GM12878 (cell line): ENCODE measurements at regions not wholly inside any gene's neighbourhood (a gene's known extent, or its start where the extent isn't known, plus 50 kb on each side); places are given as distances from the start of the nearest gene placed in this dataset.

Experiments
- CBFB ChIP-seq: IDR thresholded peaks from 2 replicates; pipeline ENCODE4 v1.6.1; 2016; ENCODE audit warnings: antibody characterized with exemption, low read depth
- PRDM15 ChIP-seq: fragments of 450-650 bp; formaldehyde crosslinking; IDR thresholded peaks from 2 replicates; pipeline ENCODE4 v1.4.0; 2020; ENCODE audit warnings: mild to moderate bottlenecking, moderate library complexity
- SRF ChIP-seq, 2 experiments: IDR thresholded peaks; 2 replicates each; pipeline ENCODE4 v1.6.1; 2011; ENCODE audit warnings: low read depth in 2 of 2, low read length in 2 of 2, mild to moderate bottlenecking in 1 of 2, moderate library complexity in 1 of 2
- SUZ12 ChIP-seq: fragments of 200-600 bp; sonication (generic); IDR thresholded peaks from one replicate; pipeline ENCODE4 v1.6.1; 2018; ENCODE audit warnings: antibody characterized with exemption, mild to moderate bottlenecking; ENCODE audit not compliant: unreplicated experiment
- ZNF687 ChIP-seq: fragments of 450-650 bp; IDR thresholded peaks from 2 replicates; pipeline ENCODE4 v1.6.1; 2017; ENCODE audit warnings: mild to moderate bottlenecking, moderate library complexity
- TF ChIP-seq, protein P1 (sequence below): IDR thresholded peaks from 2 replicates; pipeline ENCODE4 v1.6.1; 2012; ENCODE audit warnings: improper control_type of control experiment, low read depth, low read length; ENCODE audit not compliant: insufficient replicate concordance

DNA sequence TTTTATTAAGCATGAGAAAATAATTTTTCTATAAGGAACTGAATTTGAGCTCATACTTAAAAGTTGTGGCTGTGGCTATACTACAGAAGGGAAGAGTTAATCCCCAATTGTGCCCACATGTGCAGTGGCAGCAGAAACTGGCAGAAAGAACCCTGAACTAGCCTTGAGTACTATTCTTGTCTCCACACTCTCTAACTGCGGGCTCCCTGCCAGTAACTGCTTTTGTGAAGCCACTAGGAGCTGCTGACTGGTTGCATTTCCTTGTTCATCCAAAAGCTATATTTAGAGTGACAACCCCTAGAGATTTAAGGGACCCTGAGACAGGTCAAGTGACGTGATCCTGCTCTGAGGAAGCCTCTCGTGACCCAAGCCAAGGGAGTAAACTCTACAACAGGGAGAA is 238.6 kb downstream of the ELAVL2 start (continued):
- TF ChIP-seq ZNF687 = no peak
- TF ChIP-seq SUZ12 = no peak
- no peak for TF ChIP-seq SRF (IDR thresholded peaks at IDR 0.05; ENCODE audit: low read depth in 2 of 2, low read length in 2 of 2)
- TF ChIP-seq CBFB = no peak
- no peak for TF ChIP-seq PRDM15 (CRISPR knock-in tag)
- TF ChIP-seq, protein P1, sequence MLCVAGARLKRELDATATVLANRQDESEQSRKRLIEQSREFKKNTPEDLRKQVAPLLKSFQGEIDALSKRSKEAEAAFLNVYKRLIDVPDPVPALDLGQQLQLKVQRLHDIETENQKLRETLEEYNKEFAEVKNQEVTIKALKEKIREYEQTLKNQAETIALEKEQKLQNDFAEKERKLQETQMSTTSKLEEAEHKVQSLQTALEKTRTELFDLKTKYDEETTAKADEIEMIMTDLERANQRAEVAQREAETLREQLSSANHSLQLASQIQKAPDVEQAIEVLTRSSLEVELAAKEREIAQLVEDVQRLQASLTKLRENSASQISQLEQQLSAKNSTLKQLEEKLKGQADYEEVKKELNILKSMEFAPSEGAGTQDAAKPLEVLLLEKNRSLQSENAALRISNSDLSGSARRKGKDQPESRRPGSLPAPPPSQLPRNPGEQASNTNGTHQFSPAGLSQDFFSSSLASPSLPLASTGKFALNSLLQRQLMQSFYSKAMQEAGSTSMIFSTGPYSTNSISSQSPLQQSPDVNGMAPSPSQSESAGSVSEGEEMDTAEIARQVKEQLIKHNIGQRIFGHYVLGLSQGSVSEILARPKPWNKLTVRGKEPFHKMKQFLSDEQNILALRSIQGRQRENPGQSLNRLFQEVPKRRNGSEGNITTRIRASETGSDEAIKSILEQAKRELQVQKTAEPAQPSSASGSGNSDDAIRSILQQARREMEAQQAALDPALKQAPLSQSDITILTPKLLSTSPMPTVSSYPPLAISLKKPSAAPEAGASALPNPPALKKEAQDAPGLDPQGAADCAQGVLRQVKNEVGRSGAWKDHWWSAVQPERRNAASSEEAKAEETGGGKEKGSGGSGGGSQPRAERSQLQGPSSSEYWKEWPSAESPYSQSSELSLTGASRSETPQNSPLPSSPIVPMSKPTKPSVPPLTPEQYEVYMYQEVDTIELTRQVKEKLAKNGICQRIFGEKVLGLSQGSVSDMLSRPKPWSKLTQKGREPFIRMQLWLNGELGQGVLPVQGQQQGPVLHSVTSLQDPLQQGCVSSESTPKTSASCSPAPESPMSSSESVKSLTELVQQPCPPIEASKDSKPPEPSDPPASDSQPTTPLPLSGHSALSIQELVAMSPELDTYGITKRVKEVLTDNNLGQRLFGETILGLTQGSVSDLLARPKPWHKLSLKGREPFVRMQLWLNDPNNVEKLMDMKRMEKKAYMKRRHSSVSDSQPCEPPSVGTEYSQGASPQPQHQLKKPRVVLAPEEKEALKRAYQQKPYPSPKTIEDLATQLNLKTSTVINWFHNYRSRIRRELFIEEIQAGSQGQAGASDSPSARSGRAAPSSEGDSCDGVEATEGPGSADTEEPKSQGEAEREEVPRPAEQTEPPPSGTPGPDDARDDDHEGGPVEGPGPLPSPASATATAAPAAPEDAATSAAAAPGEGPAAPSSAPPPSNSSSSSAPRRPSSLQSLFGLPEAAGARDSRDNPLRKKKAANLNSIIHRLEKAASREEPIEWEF = no peak
